Mucosa of descending colon (tissue), 3 donors: ENCODE measurements at regions not wholly inside any gene's neighbourhood (a gene's known extent, or its start where the extent isn't known, plus 50 kb on each side); places are given as distances from the start of the nearest gene placed in this dataset.

ENCODE experiments used
- ATAC-seq: fragments of 200-7000 bp; cut with Tn5 transposase; one replicate; pipeline ENCODE4 v1.9.1; 2020; ENCODE audit warnings: mild to moderate bottlenecking, moderate library complexity
- DNase-seq, 3 donors: peaks; one replicate each; pipeline ENCODE4 v3.0.0-alpha.2; 2020
- H3K36me3 ChIP-seq: fragments of 200-600 bp; one replicate; pipeline ENCODE4 v1.8.0; 2021; ENCODE audit warnings: low read depth, mild to moderate bottlenecking
- H3K4me1 ChIP-seq: fragments of 200-600 bp; one replicate; pipeline ENCODE4 v1.8.0; 2021; ENCODE audit warnings: low read depth, mild to moderate bottlenecking
- H3K4me3 ChIP-seq: fragments of 200-600 bp; one replicate; pipeline ENCODE4 v1.8.0; 2021; ENCODE audit warnings: mild to moderate bottlenecking
- H3K9me3 ChIP-seq: fragments of 200-600 bp; one replicate; pipeline ENCODE4 v1.8.0; 2021; ENCODE audit warnings: mild to moderate bottlenecking
- intact Hi-C, 2 donors: fragments of 100-400 bp; cut with DNase I in 1 of 2; cut with micrococcal nuclease in 1 of 2; formaldehyde crosslinking; loops; one replicate each; pipeline versions ENCODE4 v1.11.0 to v1.11.1; 2022; cut with DNase I, micrococcal nuclease
- TF ChIP-seq, protein P1 (sequence below): fragments of 200-600 bp; IDR thresholded peaks from one replicate; pipeline ENCODE4 v1.8.0; 2022; ENCODE audit warnings: antibody characterized with exemption, mild to moderate bottlenecking
- donor health status: DM: no; HTN: no; CAD: no; lungs with moderate emphysema.
- donor health status: DM: no; HTN: no; CAD: no.
- donor health status: DM: no; HTN: yes; CAD: no.

DNA sequence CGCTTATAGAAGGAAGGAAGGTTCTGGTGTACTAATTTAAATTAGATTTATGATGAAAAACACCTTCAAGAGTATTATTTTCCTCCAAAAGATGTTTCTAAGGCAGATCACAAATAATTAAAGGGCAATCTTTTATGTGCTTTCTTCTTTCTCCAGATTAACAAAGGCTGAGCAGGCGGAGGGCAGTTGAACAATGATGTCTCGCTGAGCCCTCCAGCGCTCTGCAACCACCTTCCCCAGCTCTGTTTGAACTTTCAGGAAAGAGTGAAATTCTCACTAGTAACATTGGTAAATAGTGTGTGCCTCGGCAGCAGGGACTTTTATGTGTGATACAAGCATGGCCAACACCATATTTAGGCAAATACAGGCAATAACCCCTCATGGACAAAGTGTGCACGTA lies 379.1 kb upstream of the MKI67 start:
- DNase-seq (no peak), ATAC-seq (no peak)
- intact Hi-C loops: no loop called here
- Histone ChIP-seq H3K9me3 (no peaks in the 10 kb centered on the region), H3K36me3 (no peaks in the 10 kb centered on the region), H3K4me1 (no peaks in the 10 kb centered on the region), H3K4me3 (no peak overlapping the region)
- TF ChIP-seq, protein P1, sequence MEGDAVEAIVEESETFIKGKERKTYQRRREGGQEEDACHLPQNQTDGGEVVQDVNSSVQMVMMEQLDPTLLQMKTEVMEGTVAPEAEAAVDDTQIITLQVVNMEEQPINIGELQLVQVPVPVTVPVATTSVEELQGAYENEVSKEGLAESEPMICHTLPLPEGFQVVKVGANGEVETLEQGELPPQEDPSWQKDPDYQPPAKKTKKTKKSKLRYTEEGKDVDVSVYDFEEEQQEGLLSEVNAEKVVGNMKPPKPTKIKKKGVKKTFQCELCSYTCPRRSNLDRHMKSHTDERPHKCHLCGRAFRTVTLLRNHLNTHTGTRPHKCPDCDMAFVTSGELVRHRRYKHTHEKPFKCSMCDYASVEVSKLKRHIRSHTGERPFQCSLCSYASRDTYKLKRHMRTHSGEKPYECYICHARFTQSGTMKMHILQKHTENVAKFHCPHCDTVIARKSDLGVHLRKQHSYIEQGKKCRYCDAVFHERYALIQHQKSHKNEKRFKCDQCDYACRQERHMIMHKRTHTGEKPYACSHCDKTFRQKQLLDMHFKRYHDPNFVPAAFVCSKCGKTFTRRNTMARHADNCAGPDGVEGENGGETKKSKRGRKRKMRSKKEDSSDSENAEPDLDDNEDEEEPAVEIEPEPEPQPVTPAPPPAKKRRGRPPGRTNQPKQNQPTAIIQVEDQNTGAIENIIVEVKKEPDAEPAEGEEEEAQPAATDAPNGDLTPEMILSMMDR: no peak

GRCh38 chr10:128506423-128506822 lies 380.2 kb upstream of the MKI67 start:
- Histone ChIP-seq H3K9me3 (no peaks in the 10 kb centered on the region), H3K36me3 (no peaks in the 10 kb centered on the region), H3K4me1 (no peaks in the 10 kb centered on the region), H3K4me3 (no peak overlapping the region)
- no peak for ATAC-seq
- TF ChIP-seq, protein P1: no peak
- DNase-seq: no peak
- intact Hi-C loops: no loop called here

- ATAC-seq: no peak
- H3K4me1 ChIP-seq: no peaks in the 10 kb centered on the region
- no peak for DNase-seq
- H3K4me3 ChIP-seq: no peak overlapping the region
- H3K36me3 ChIP-seq: no peaks in the 10 kb centered on the region
- intact Hi-C loops: no loop called here
- TF ChIP-seq, protein P1: no peak
- no peaks in the 10 kb centered on the region for H3K9me3 ChIP-seq
These were observed 380.8 kb upstream of the MKI67 start for GRCh38 chr10:128507066-128507465.

- DNase-seq: no peak
- intact Hi-C loops: no loop called here
- no peaks in the 10 kb centered on the region for H3K9me3 ChIP-seq
- no peaks in the 10 kb centered on the region for H3K4me1 ChIP-seq
- no peak overlapping the region for H3K4me3 ChIP-seq
- no peaks in the 10 kb centered on the region for H3K36me3 ChIP-seq
- ATAC-seq: no peak
- TF ChIP-seq, protein P1: no peak
These were observed 385.1 kb upstream of the MKI67 start for GRCh38 chr10:128511284-128511683.

GRCh38 chr10:128512767-128513166 lies 386.5 kb upstream of the MKI67 start:
- TF ChIP-seq, protein P1: no peak
- DNase-seq: no peak
- no peak for ATAC-seq

GRCh38 chr10:128514536-128514935 lies 388.3 kb upstream of the MKI67 start:
- TF ChIP-seq, protein P1: no peak
- Histone ChIP-seq H3K4me1 (no peaks in the 10 kb centered on the region), H3K9me3 (no peaks in the 10 kb centered on the region), H3K36me3 (no peaks in the 10 kb centered on the region), H3K4me3 (no peak overlapping the region)
- DNase-seq (no peak), ATAC-seq (no peak)
- intact Hi-C loops: no loop called here

More at GRCh38 chr10:128512767-128513166, 386.5 kb upstream of the MKI67 start:
- H3K4me1 ChIP-seq: no peaks in the 10 kb centered on the region
- H3K4me3 ChIP-seq: no peak overlapping the region
- intact Hi-C loops: no loop called here
- no peaks in the 10 kb centered on the region for H3K36me3 ChIP-seq
- H3K9me3 ChIP-seq: no peaks in the 10 kb centered on the region
